AG04449 (cell line): ENCODE measurements at regions not wholly inside any gene's neighbourhood (a gene's known extent, or its start where the extent isn't known, plus 50 kb on each side); places are given as distances from the start of the nearest gene placed in this dataset.

Experiments used
- CTCF ChIA-PET: fragments of 350-600 bp; formaldehyde crosslinking; extraction: SDS; loops from one replicate; lab custom pipeline; 2021; ENCODE audit warnings: antibody characterized with exemption; lab: Yijun Ruan, JAX
- POLR2A ChIA-PET: fragments of 400-600, 350-600 bp; formaldehyde crosslinking; extraction: SDS; loops from one replicate; lab custom pipeline; 2020; ENCODE audit warnings: antibody characterized with exemption, inconsistent platforms; lab: Yijun Ruan, JAX
- DNase-seq: peaks from one replicate; pipeline ENCODE4 v3.0.0-alpha.2; 2010; ENCODE audit warnings: low read depth, low spot score
- H3K4me3 ChIP-seq: 2 replicates; pipeline ENCODE4 v1.5.1; 2011; ENCODE audit warnings: low read depth, mild to moderate bottlenecking, control low read depth, low read length
- CTCF ChIP-seq: IDR thresholded peaks from one replicate; pipeline ENCODE4 v1.5.1; 2011; ENCODE audit warnings: mild to moderate bottlenecking, moderate library complexity, low read length, control low read depth, inconsistent platforms; ENCODE audit not compliant: insufficient read depth; ENCODE audit errors: missing control alignments

DNA sequence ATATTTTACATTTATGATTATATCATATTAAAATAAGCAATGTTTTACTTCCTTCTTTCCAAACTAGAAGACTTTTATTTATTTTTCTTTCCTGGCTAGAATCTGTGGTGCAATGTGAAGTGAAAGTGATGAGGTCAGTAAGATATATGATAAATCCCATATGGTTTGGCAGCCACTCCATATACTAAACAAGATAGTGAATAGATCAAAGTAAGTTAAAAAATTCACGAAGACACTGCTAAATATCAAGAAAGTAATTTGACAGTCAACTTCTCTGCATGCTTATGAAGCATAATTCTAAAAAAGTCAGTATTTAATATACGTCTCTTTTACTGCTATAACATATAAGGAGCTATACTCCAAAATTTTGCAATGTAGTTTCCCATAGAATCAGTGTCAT, 972.8 kb downstream of the DTWD2 start:
- no peak for DNase-seq
- TF ChIP-seq CTCF = no peak
- POLR2A ChIA-PET = no interaction called here
- CTCF ChIA-PET = no interaction called here
- no peak overlapping the region for H3K4me3 ChIP-seq

DNA sequence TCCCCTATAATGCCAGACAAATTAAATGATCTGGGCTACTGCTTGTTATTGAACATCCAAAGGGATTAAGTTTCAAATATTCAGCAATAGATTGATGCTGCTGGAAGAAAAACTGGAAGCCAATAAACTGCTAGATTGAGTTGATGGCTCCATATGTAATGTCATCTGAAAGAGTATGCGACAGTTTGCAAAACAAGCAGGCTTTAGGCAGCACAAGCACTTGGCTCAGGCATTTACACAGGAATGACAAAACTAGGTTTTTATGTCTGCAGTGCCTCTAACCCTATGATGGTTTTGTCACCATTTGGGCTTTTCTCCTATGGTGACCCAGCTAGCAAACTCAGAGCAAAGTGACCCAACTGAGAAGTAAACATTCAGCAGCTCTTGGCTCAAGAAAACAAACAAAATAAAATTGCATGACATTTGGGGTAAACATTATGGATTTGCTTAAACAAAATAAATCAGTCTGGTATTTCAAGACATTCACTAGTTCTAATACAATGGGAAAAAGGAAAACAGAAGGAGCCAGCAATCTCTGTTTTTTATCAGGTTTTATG, 978.5 kb downstream of the DTWD2 start:
- DNase-seq = no peak
- no peak for TF ChIP-seq CTCF
- ChIA-PET POLR2A (no interaction called here), CTCF (no interaction called here)
- no peak overlapping the region for H3K4me3 ChIP-seq

DNA sequence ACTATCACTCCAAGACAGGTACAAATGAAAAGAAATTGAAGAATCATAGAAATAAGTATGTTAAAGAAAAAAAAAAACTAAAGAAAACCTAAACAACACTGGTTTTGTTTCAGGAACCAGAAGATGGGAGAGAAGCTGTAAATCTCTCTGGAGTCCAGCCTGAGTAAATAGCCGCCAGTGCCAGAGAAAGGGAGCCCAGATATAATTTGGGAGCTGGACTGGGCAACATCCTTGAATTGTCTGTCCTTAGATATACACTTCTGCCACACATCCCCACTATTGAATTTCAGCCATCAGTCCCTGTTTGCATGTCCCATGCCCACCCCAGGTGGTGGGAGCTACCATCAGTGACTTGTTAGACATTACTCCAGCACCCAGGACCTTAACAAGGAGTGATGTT, 979.6 kb downstream of the DTWD2 start:
- TF ChIP-seq CTCF = no peak
- DNase-seq = no peak
- ChIA-PET POLR2A (no interaction called here), CTCF (no interaction called here)
- H3K4me3 ChIP-seq = no peak overlapping the region

DNA sequence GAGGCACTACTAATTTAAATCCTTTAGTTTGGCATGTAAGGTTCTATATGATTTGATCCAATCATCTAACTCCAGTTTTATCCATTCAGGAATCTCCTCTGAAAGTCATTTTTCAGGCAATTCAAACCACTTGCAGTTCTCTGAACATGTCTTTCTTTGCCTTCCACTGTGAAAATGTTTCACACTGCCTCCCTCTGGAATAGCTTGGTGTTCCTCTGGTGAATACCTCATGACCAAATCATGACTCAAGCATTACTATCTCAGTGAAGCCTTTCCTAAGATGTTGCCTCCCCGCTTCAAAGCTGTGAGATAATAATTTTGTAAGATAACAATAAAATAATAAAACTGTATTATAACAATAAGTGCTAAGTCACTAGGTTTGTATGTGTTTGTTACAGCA, 981.1 kb downstream of the DTWD2 start:
- DNase-seq = no peak
- CTCF ChIA-PET = no interaction called here
- POLR2A ChIA-PET = no interaction called here
- H3K4me3 ChIP-seq = no peak overlapping the region
- no peak for TF ChIP-seq CTCF

DNA sequence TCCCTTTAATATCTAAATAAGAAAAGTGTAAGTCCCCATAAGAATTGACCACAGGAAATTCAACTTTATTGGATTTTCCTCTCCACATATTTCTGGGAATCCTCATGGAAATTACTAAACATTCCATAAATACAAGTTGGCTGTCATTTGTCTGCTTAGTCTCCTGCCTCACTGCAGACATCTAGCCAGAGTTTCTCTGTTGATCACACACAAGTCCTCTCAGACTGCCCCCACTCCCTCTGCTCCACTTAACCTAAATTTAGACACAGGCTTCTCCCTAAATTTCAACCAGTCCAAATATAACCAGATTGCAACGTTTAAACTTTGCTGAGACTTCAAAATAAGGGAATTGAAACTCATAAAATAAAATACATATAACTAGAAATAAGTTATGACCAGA, 982.1 kb downstream of the DTWD2 start:
- no peak for DNase-seq
- no peak for TF ChIP-seq CTCF
- CTCF ChIA-PET = no interaction called here
- no peak overlapping the region for H3K4me3 ChIP-seq
- POLR2A ChIA-PET = no interaction called here

- H3K4me3 ChIP-seq = no peak overlapping the region
- TF ChIP-seq CTCF = no peak
- ChIA-PET POLR2A (no interaction called here), CTCF (no interaction called here)
- DNase-seq = no peak
Observed at GRCh38 chr5:117999939-118000549, 988.3 kb downstream of the DTWD2 start.
